ENCODE measurements at regions not wholly inside any gene's neighbourhood (a gene's known extent, or its start where the extent isn't known, plus 50 kb on each side); places are given as distances from the start of the nearest gene placed in this dataset.

GRCh38 chr13:111602874-111603273, 282.4 kb downstream of the TEX29 start:
- no peaks in the 10 kb centered on the region for H3K36me3 ChIP-seq
- no peaks in the 10 kb centered on the region for H3K9me3 ChIP-seq
- H3K27me3 ChIP-seq = no peaks in the 10 kb centered on the region
- TF ChIP-seq CTCF (IDR thresholded peaks at IDR 0.05) = no peak
- no peak overlapping the region for H3K4me3 ChIP-seq (ENCODE audit: low read depth in 1 of 2, low read length in 1 of 2)
- H3K4me1 ChIP-seq (ENCODE audit: control insufficient read depth in 1 of 2, insufficient read depth in 1 of 2, low read depth in 1 of 2, low read length in 1 of 2) = no peaks in the 10 kb centered on the region
- no peak overlapping the region for H3K27ac ChIP-seq

- Histone ChIP-seq H3K4me1 (ENCODE audit: control insufficient read depth in 1 of 2, insufficient read depth in 1 of 2, low read depth in 1 of 2, low read length in 1 of 2) (no peaks in the 10 kb centered on the region), H3K9me3 (no peaks in the 10 kb centered on the region), H3K27ac (no peak overlapping the region), H3K4me3 (ENCODE audit: low read depth in 1 of 2, low read length in 1 of 2) (no peak overlapping the region), H3K27me3 (no peaks in the 10 kb centered on the region), H3K36me3 (no peaks in the 10 kb centered on the region)
- no peak for TF ChIP-seq CTCF (IDR thresholded peaks at IDR 0.05)
Observed at GRCh38 chr13:111604097-111604496, 283.7 kb downstream of the TEX29 start.

GRCh38 chr13:111608556-111608955, 288.1 kb downstream of the TEX29 start:
- no peaks in the 10 kb centered on the region for H3K4me1 ChIP-seq (ENCODE audit: control insufficient read depth in 1 of 2, insufficient read depth in 1 of 2, low read depth in 1 of 2, low read length in 1 of 2)
- H3K4me3 ChIP-seq (ENCODE audit: low read depth in 1 of 2, low read length in 1 of 2) = no peak overlapping the region
- H3K9me3 ChIP-seq = no peaks in the 10 kb centered on the region
- H3K27ac ChIP-seq = no peak overlapping the region
- no peaks in the 10 kb centered on the region for H3K27me3 ChIP-seq
- TF ChIP-seq CTCF (IDR thresholded peaks at IDR 0.05) = no peak
- no peaks in the 10 kb centered on the region for H3K36me3 ChIP-seq

- no peak overlapping the region for H3K4me3 ChIP-seq (ENCODE audit: low read depth in 1 of 2, low read length in 1 of 2)
- no peaks in the 10 kb centered on the region for H3K27me3 ChIP-seq
- H3K4me1 ChIP-seq (ENCODE audit: control insufficient read depth in 1 of 2, insufficient read depth in 1 of 2, low read depth in 1 of 2, low read length in 1 of 2) = no peaks in the 10 kb centered on the region
- H3K27ac ChIP-seq = no peak overlapping the region
- H3K36me3 ChIP-seq = no peaks in the 10 kb centered on the region
- TF ChIP-seq CTCF (IDR thresholded peaks at IDR 0.05) = no peak
- no peaks in the 10 kb centered on the region for H3K9me3 ChIP-seq
Observed at GRCh38 chr13:111609631-111610030, 289.2 kb downstream of the TEX29 start.

GRCh38 chr13:111610081-111610480, 289.6 kb downstream of the TEX29 start:
- TF ChIP-seq CTCF (IDR thresholded peaks at IDR 0.05) = no peak
- Histone ChIP-seq H3K27ac (no peak overlapping the region), H3K27me3 (no peaks in the 10 kb centered on the region), H3K36me3 (no peaks in the 10 kb centered on the region), H3K4me3 (ENCODE audit: low read depth in 1 of 2, low read length in 1 of 2) (no peak overlapping the region), H3K4me1 (ENCODE audit: control insufficient read depth in 1 of 2, insufficient read depth in 1 of 2, low read depth in 1 of 2, low read length in 1 of 2) (no peaks in the 10 kb centered on the region), H3K9me3 (no peaks in the 10 kb centered on the region)

- TF ChIP-seq CTCF (IDR thresholded peaks at IDR 0.05) = no peak
- no peak overlapping the region for H3K4me3 ChIP-seq (ENCODE audit: low read depth in 1 of 2, low read length in 1 of 2)
- H3K4me1 ChIP-seq (ENCODE audit: control insufficient read depth in 1 of 2, insufficient read depth in 1 of 2, low read depth in 1 of 2, low read length in 1 of 2) = no peaks in the 10 kb centered on the region
Observed at GRCh38 chr13:111610879-111611278, 290.4 kb downstream of the TEX29 start.

More at GRCh38 chr13:111610879-111611278, 290.4 kb downstream of the TEX29 start:
- Histone ChIP-seq H3K36me3 (no peaks in the 10 kb centered on the region), H3K9me3 (no peaks in the 10 kb centered on the region), H3K27ac (no peak overlapping the region), H3K27me3 (no peaks in the 10 kb centered on the region)
